Amniotic epithelial cell (primary cell): ENCODE measurements at regions not wholly inside any gene's neighbourhood (a gene's known extent, or its start where the extent isn't known, plus 50 kb on each side); places are given as distances from the start of the nearest gene placed in this dataset.
"Not testable (repeated sequence)": the region's sequence is repeated elsewhere in the genome, so short reads cannot be mapped to it uniquely, and the experiment has no call there.

ENCODE experiments used
- DNase-seq: peaks from one replicate; pipeline ENCODE4 v3.0.0-alpha.2; 2010; ENCODE audit warnings: low read depth

- peak; percentile 79 for DNase-seq
Measured at GRCh38 chr4:118410138-118410537, 57.3 kb upstream of the PRSS12 start.

- peak; percentile 36 for DNase-seq
Measured at GRCh38 chr4:118417325-118417724, 64.5 kb upstream of the PRSS12 start.

GRCh38 chr4:118417800-118418199 lies 65.0 kb upstream of the PRSS12 start:
- DNase-seq = not testable (repeated sequence)

GRCh38 chr4:118418396-118418795 lies 65.6 kb upstream of the PRSS12 start:
- DNase-seq = not testable (repeated sequence)

- DNase-seq = not testable (repeated sequence)
Measured at GRCh38 chr4:118419626-118420025, 66.8 kb upstream of the PRSS12 start.

GRCh38 chr4:118424062-118424461 lies 71.3 kb upstream of the PRSS12 start:
- DNase-seq = peak; percentile 35

GRCh38 chr4:118428881-118429280 lies 76.1 kb upstream of the PRSS12 start:
- DNase-seq = not testable (repeated sequence)

- not testable (repeated sequence) for DNase-seq
Measured at GRCh38 chr4:118432359-118432758, 79.6 kb upstream of the PRSS12 start.

- DNase-seq = not testable (repeated sequence)
Measured at GRCh38 chr4:118433612-118434375, 81.0 kb upstream of the PRSS12 start.

- not testable (repeated sequence) for DNase-seq
Measured at GRCh38 chr4:118435415-118435814, 82.6 kb upstream of the PRSS12 start.

GRCh38 chr4:118442115-118442837 lies 89.5 kb upstream of the PRSS12 start:
- not testable (repeated sequence) for DNase-seq

GRCh38 chr4:118447397-118447796 lies 94.6 kb upstream of the PRSS12 start:
- DNase-seq = not testable (repeated sequence)

GRCh38 chr4:118454857-118455256 lies 102.1 kb upstream of the PRSS12 start:
- DNase-seq = peak; percentile 25

GRCh38 chr4:118461435-118461834 lies 108.6 kb upstream of the PRSS12 start:
- DNase-seq = peak; percentile 13

GRCh38 chr4:118465831-118466230 lies 113.0 kb upstream of the PRSS12 start:
- not testable (repeated sequence) for DNase-seq

- peak; percentile 66 for DNase-seq
Measured at GRCh38 chr4:118474001-118474626, 121.3 kb upstream of the PRSS12 start.

- DNase-seq = peak; percentile 13
Measured at GRCh38 chr4:118474771-118475170, 122.0 kb upstream of the PRSS12 start.

GRCh38 chr4:118475901-118476300 lies 123.1 kb upstream of the PRSS12 start:
- DNase-seq = not testable (repeated sequence)

- not testable (repeated sequence) for DNase-seq
Measured at GRCh38 chr4:118477826-118478225, 125.0 kb upstream of the PRSS12 start.

GRCh38 chr4:118485801-118486314 lies 133.1 kb upstream of the PRSS12 start:
- DNase-seq = peak; percentile 9

GRCh38 chr4:118492963-118493362 lies 140.2 kb upstream of the PRSS12 start:
- DNase-seq = not testable (repeated sequence)

GRCh38 chr4:118494437-118494836 lies 141.6 kb upstream of the PRSS12 start:
- not testable (repeated sequence) for DNase-seq
